ENCODE measurements at regions not wholly inside any gene's neighbourhood (a gene's known extent, or its start where the extent isn't known, plus 50 kb on each side); places are given as distances from the start of the nearest gene placed in this dataset.

GRCh38 chr1:168991667-168992475, 114.6 kb upstream of the ATP1B1 start:
- no peaks in the 10 kb centered on the region for H3K27me3 ChIP-seq (ENCODE audit: insufficient read depth, insufficient read length)
- no peak for TF ChIP-seq YY1 (IDR thresholded peaks at IDR 0.05; ENCODE audit: insufficient read depth, insufficient read length)
- no peak for TF ChIP-seq ZNF274 (IDR thresholded peaks at IDR 0.05; ENCODE audit: low read depth, low read length)
- TF ChIP-seq SUZ12 (IDR thresholded peaks at IDR 0.05; ENCODE audit: extremely low read depth, insufficient read depth, insufficient read length) = no peak

GRCh38 chr1:169001353-169001752, 105.1 kb upstream of the ATP1B1 start:
- Histone ChIP-seq H3K4me3 (ENCODE audit: insufficient read length, low read depth) (no peak overlapping the region), H3K36me3 (ENCODE audit: insufficient read depth, insufficient read length, low read length) (no peaks in the 10 kb centered on the region), H3K9ac (ENCODE audit: insufficient read length, low read depth) (no peak overlapping the region), H3K4me1 (ENCODE audit: insufficient read depth, insufficient read length) (no peaks in the 10 kb centered on the region), H3K9me3 (ENCODE audit: insufficient read depth, low read length) (no peaks in the 10 kb centered on the region), H3K27me3 (ENCODE audit: insufficient read depth, insufficient read length) (no peaks in the 10 kb centered on the region)
- no peak for DNase-seq (ENCODE audit: low read depth, low spot score)
- no peak for TF ChIP-seq YY1 (IDR thresholded peaks at IDR 0.05; ENCODE audit: insufficient read depth, insufficient read length)
- TF ChIP-seq ZNF274 (IDR thresholded peaks at IDR 0.05; ENCODE audit: low read depth, low read length) = no peak
- TF ChIP-seq SUZ12 (IDR thresholded peaks at IDR 0.05; ENCODE audit: extremely low read depth, insufficient read depth, insufficient read length) = no peak

More at GRCh38 chr1:168991667-168992475, 114.6 kb upstream of the ATP1B1 start:
- H3K4me1 ChIP-seq (ENCODE audit: insufficient read depth, insufficient read length) = no peaks in the 10 kb centered on the region
- no peak overlapping the region for H3K4me3 ChIP-seq (ENCODE audit: insufficient read length, low read depth)
- no peak overlapping the region for H3K9ac ChIP-seq (ENCODE audit: insufficient read length, low read depth)
- H3K9me3 ChIP-seq (ENCODE audit: insufficient read depth, low read length) = no peaks in the 10 kb centered on the region
- no peaks in the 10 kb centered on the region for H3K36me3 ChIP-seq (ENCODE audit: insufficient read depth, insufficient read length, low read length)
- DNase-seq (ENCODE audit: low read depth, low spot score) = no peak

- DNase-seq (ENCODE audit: low read depth, low spot score) = no peak
These were observed 102.5 kb upstream of the ATP1B1 start for GRCh38 chr1:169003864-169004516.

GRCh38 chr1:169005776-169006175, 100.7 kb upstream of the ATP1B1 start:
- TF ChIP-seq YY1 (IDR thresholded peaks at IDR 0.05; ENCODE audit: insufficient read depth, insufficient read length) = no peak
- no peak for TF ChIP-seq SUZ12 (IDR thresholded peaks at IDR 0.05; ENCODE audit: extremely low read depth, insufficient read depth, insufficient read length)
- no peak for TF ChIP-seq ZNF274 (IDR thresholded peaks at IDR 0.05; ENCODE audit: low read depth, low read length)
- Histone ChIP-seq H3K27me3 (ENCODE audit: insufficient read depth, insufficient read length) (no peaks in the 10 kb centered on the region), H3K36me3 (ENCODE audit: insufficient read depth, insufficient read length, low read length) (no peaks in the 10 kb centered on the region), H3K9me3 (ENCODE audit: insufficient read depth, low read length) (no peaks in the 10 kb centered on the region), H3K4me3 (ENCODE audit: insufficient read length, low read depth) (no peak overlapping the region), H3K9ac (ENCODE audit: insufficient read length, low read depth) (no peak overlapping the region), H3K4me1 (ENCODE audit: insufficient read depth, insufficient read length) (no peaks in the 10 kb centered on the region)
- DNase-seq (ENCODE audit: low read depth, low spot score) = no peak

More at GRCh38 chr1:169003864-169004516, 102.5 kb upstream of the ATP1B1 start:
- Histone ChIP-seq H3K4me3 (ENCODE audit: insufficient read length, low read depth) (no peak overlapping the region), H3K9ac (ENCODE audit: insufficient read length, low read depth) (no peak overlapping the region), H3K4me1 (ENCODE audit: insufficient read depth, insufficient read length) (no peaks in the 10 kb centered on the region), H3K9me3 (ENCODE audit: insufficient read depth, low read length) (no peaks in the 10 kb centered on the region), H3K27me3 (ENCODE audit: insufficient read depth, insufficient read length) (no peaks in the 10 kb centered on the region), H3K36me3 (ENCODE audit: insufficient read depth, insufficient read length, low read length) (no peaks in the 10 kb centered on the region)
- TF ChIP-seq ZNF274 (IDR thresholded peaks at IDR 0.05; ENCODE audit: low read depth, low read length) (no peak), YY1 (IDR thresholded peaks at IDR 0.05; ENCODE audit: insufficient read depth, insufficient read length) (no peak), SUZ12 (IDR thresholded peaks at IDR 0.05; ENCODE audit: extremely low read depth, insufficient read depth, insufficient read length) (no peak)

GRCh38 chr1:169009666-169010065, 96.8 kb upstream of the ATP1B1 start:
- DNase-seq (ENCODE audit: low read depth, low spot score) = no peak
- Histone ChIP-seq H3K36me3 (ENCODE audit: insufficient read depth, insufficient read length, low read length) (no peaks in the 10 kb centered on the region), H3K27me3 (ENCODE audit: insufficient read depth, insufficient read length) (no peaks in the 10 kb centered on the region), H3K9me3 (ENCODE audit: insufficient read depth, low read length) (no peaks in the 10 kb centered on the region), H3K4me1 (ENCODE audit: insufficient read depth, insufficient read length) (no peaks in the 10 kb centered on the region), H3K4me3 (ENCODE audit: insufficient read length, low read depth) (no peak overlapping the region), H3K9ac (ENCODE audit: insufficient read length, low read depth) (no peak overlapping the region)
- TF ChIP-seq ZNF274 (IDR thresholded peaks at IDR 0.05; ENCODE audit: low read depth, low read length) (no peak), SUZ12 (IDR thresholded peaks at IDR 0.05; ENCODE audit: extremely low read depth, insufficient read depth, insufficient read length) (no peak), YY1 (IDR thresholded peaks at IDR 0.05; ENCODE audit: insufficient read depth, insufficient read length) (no peak)

GRCh38 chr1:169012416-169012815, 94.1 kb upstream of the ATP1B1 start:
- Histone ChIP-seq H3K9me3 (ENCODE audit: insufficient read depth, low read length) (no peaks in the 10 kb centered on the region), H3K27me3 (ENCODE audit: insufficient read depth, insufficient read length) (no peaks in the 10 kb centered on the region), H3K36me3 (ENCODE audit: insufficient read depth, insufficient read length, low read length) (no peaks in the 10 kb centered on the region), H3K4me3 (ENCODE audit: insufficient read length, low read depth) (no peak overlapping the region), H3K9ac (ENCODE audit: insufficient read length, low read depth) (no peak overlapping the region), H3K4me1 (ENCODE audit: insufficient read depth, insufficient read length) (no peaks in the 10 kb centered on the region)
- TF ChIP-seq YY1 (IDR thresholded peaks at IDR 0.05; ENCODE audit: insufficient read depth, insufficient read length) = no peak
- TF ChIP-seq SUZ12 (IDR thresholded peaks at IDR 0.05; ENCODE audit: extremely low read depth, insufficient read depth, insufficient read length) = no peak
- TF ChIP-seq ZNF274 (IDR thresholded peaks at IDR 0.05; ENCODE audit: low read depth, low read length) = no peak
- no peak for DNase-seq (ENCODE audit: low read depth, low spot score)

GRCh38 chr1:169013821-169014220, 92.7 kb upstream of the ATP1B1 start:
- no peaks in the 10 kb centered on the region for H3K9me3 ChIP-seq (ENCODE audit: insufficient read depth, low read length)
- no peaks in the 10 kb centered on the region for H3K27me3 ChIP-seq (ENCODE audit: insufficient read depth, insufficient read length)
- H3K9ac ChIP-seq (ENCODE audit: insufficient read length, low read depth) = no peak overlapping the region
- H3K4me1 ChIP-seq (ENCODE audit: insufficient read depth, insufficient read length) = no peaks in the 10 kb centered on the region
- H3K4me3 ChIP-seq (ENCODE audit: insufficient read length, low read depth) = no peak overlapping the region
- DNase-seq (ENCODE audit: low read depth, low spot score) = no peak
- TF ChIP-seq YY1 (IDR thresholded peaks at IDR 0.05; ENCODE audit: insufficient read depth, insufficient read length) (no peak), SUZ12 (IDR thresholded peaks at IDR 0.05; ENCODE audit: extremely low read depth, insufficient read depth, insufficient read length) (no peak), ZNF274 (IDR thresholded peaks at IDR 0.05; ENCODE audit: low read depth, low read length) (no peak)
- H3K36me3 ChIP-seq (ENCODE audit: insufficient read depth, insufficient read length, low read length) = no peaks in the 10 kb centered on the region
